H1 (cell line): ENCODE measurements at regions not wholly inside any gene's neighbourhood (a gene's known extent, or its start where the extent isn't known, plus 50 kb on each side); places are given as distances from the start of the nearest gene placed in this dataset.

Experiments
- ATF3 ChIP-seq: IDR thresholded peaks from 2 replicates; pipeline ENCODE4 v1.6.1; 2011; ENCODE audit warnings: low read depth, mild to moderate bottlenecking, low read length; ENCODE audit not compliant: insufficient read depth
- CEBPB ChIP-seq: IDR thresholded peaks from 2 replicates; pipeline ENCODE4 v1.6.1; 2012; ENCODE audit warnings: low read depth, low read length
- CTCF ChIP-seq, 3 experiments: IDR thresholded peaks; 1 replicate in 2 of 3; 2 replicates in 1 of 3; pipeline versions ENCODE4 v1.5.1 to v1.6.1; 2011; ENCODE audit warnings: low read length in 3 of 3, mild to moderate bottlenecking in 3 of 3, inconsistent platforms in 2 of 3, low read depth in 1 of 3, moderate library complexity in 1 of 3; ENCODE audit not compliant: insufficient read depth in 1 of 3; ENCODE audit errors: control extremely low read depth in 1 of 3
- FOSL1 ChIP-seq: IDR thresholded peaks from 2 replicates; pipeline ENCODE4 v1.6.1; 2011; ENCODE audit warnings: mild to moderate bottlenecking, low read depth, low read length, moderate library complexity; ENCODE audit not compliant: insufficient read depth
- POLR2A ChIP-seq, 2 experiments: IDR thresholded peaks; 1 replicate in 1 of 2; 2 replicates in 1 of 2; pipeline ENCODE4 v1.6.1; 2011; ENCODE audit warnings: low read depth in 2 of 2, low read length in 2 of 2, mild to moderate bottlenecking in 2 of 2; ENCODE audit errors: control extremely low read depth in 1 of 2
- RAD21 ChIP-seq, 2 experiments: IDR thresholded peaks in 1 of 2; conservative IDR thresholded peaks in 1 of 2; 2 replicates each; pipeline ENCODE4 v1.6.1; 2011; ENCODE audit warnings: low read depth in 2 of 2, low read length in 2 of 2, improper control_type of control experiment in 1 of 2, inconsistent platforms in 1 of 2, mild to moderate bottlenecking in 1 of 2, moderate library complexity in 1 of 2
- SP1 ChIP-seq: IDR thresholded peaks from 2 replicates; pipeline ENCODE4 v1.6.1; 2011; ENCODE audit warnings: low read depth, low read length
- TBP ChIP-seq: IDR thresholded peaks from 2 replicates; pipeline ENCODE4 v1.6.1; 2011; ENCODE audit warnings: low read depth, low read length, improper control_type of control experiment

- no peak for TF ChIP-seq SP1
- TF ChIP-seq POLR2A (IDR thresholded peaks at IDR 0.05; ENCODE audit: control extremely low read depth in 1 of 2, low read depth in 2 of 2, low read length in 2 of 2), result no peak
- TF ChIP-seq FOSL1, result no peak
- no peak for TF ChIP-seq CTCF (IDR thresholded peaks at IDR 0.05; ENCODE audit: control extremely low read depth in 1 of 3, insufficient read depth in 1 of 3, low read depth in 1 of 3, low read length in 3 of 3)
- no peak for TF ChIP-seq TBP
- no peak for TF ChIP-seq ATF3
- no peak for TF ChIP-seq CEBPB
- TF ChIP-seq RAD21 (IDR thresholded peaks at IDR 0.05 in 1 of 2, conservative IDR thresholded peaks at IDR 0.05 in 1 of 2; ENCODE audit: low read depth in 2 of 2, low read length in 2 of 2), result no peak
These were observed 531.9 kb downstream of the NUP35 start for GRCh38 chr2:183656121-183656520.
